GM12878 (cell line): ENCODE measurements at regions not wholly inside any gene's neighbourhood (a gene's known extent, or its start where the extent isn't known, plus 50 kb on each side); places are given as distances from the start of the nearest gene placed in this dataset.

Experiments used
- ATAC-seq: fragments of 200-7000 bp; cut with Tn5 transposase; 3 replicates; pipeline ENCODE4 v1.9.1; 2020; ENCODE audit warnings: mild to moderate bottlenecking, moderate library complexity
- BruUV-seq: library from RNA; stranded (reverse); fragments of 400-500 nt; replicated peaks from 2 replicates; lab custom pipeline; 2021; lab: Mats Ljungman, UMichigan
- CTCF ChIA-PET: fragments of 300-600 bp; sonication (Branson Sonifier 250); formaldehyde crosslinking; extraction: SDS; loops from one replicate; lab custom pipeline; 2021; ENCODE audit warnings: inconsistent platforms; lab: Yijun Ruan, JAX
- POLR2A ChIA-PET: fragments of 350-600 bp; formaldehyde crosslinking; extraction: SDS; loops from one replicate; lab custom pipeline; 2021; ENCODE audit warnings: inconsistent platforms; lab: Charles Lee
- RAD21 ChIA-PET: fragments of 300-600 bp; sonication (Branson Sonifier 250); formaldehyde crosslinking; loops from one replicate; lab custom pipeline; 2023; ENCODE audit warnings: antibody characterized with exemption; ENCODE audit not compliant: unreplicated experiment; lab: Charles Lee
- SMC1A ChIA-PET: fragments of 300-600 bp; sonication (Branson Sonifier 250); formaldehyde crosslinking; loops from one replicate; lab custom pipeline; 2023; ENCODE audit not compliant: unreplicated experiment, uncharacterized antibody; lab: Charles Lee
- DNase-seq: peaks from one replicate; pipeline ENCODE4 v3.0.0-alpha.2; 2011; ENCODE audit warnings: low read depth, low spot score
- FAIRE-seq: peaks from 3 replicates; lab custom pipeline; 2011; peaks lifted over from hg19 to GRCh38; lab: Jason Lieb, UNC
- H2AFZ ChIP-seq: 2 replicates; pipeline ENCODE4 v1.6.0; 2011; ENCODE audit warnings: low read depth, low read length, control low read depth; ENCODE audit not compliant: control insufficient read depth
- H3K27ac ChIP-seq: 2 replicates; pipeline ENCODE4 v1.5.1; 2011; ENCODE audit warnings: control low read depth; ENCODE audit not compliant: control insufficient read depth, insufficient read depth
- H3K27me3 ChIP-seq, 2 experiments: replicated peaks in 1 of 2; 2 replicates each; pipeline versions ENCODE4 v1.6.0 to v1.6.1; 2011; ENCODE audit warnings: low read length in 1 of 2; ENCODE audit not compliant: control insufficient read depth in 2 of 2, insufficient read depth in 2 of 2
- H3K36me3 ChIP-seq, 2 experiments: 2 replicates each; pipeline ENCODE4 v1.5.1; 2011; ENCODE audit warnings: low read length in 1 of 2; ENCODE audit not compliant: control insufficient read depth in 2 of 2, insufficient read depth in 2 of 2
- H3K4me1 ChIP-seq: 2 replicates; pipeline ENCODE4 v1.6.1; 2011; ENCODE audit warnings: mild to moderate bottlenecking, low read length, moderate library complexity, mixed read lengths; ENCODE audit not compliant: control insufficient read depth, insufficient read depth
- H3K4me2 ChIP-seq: 2 replicates; pipeline ENCODE4 v1.6.0; 2011; ENCODE audit warnings: control low read depth; ENCODE audit not compliant: control insufficient read depth, insufficient read depth
- H3K4me3 ChIP-seq: fragments of 200-600 bp; sonication (generic); 2 replicates; pipeline ENCODE4 v1.5.1; 2016
- H3K79me2 ChIP-seq: 2 replicates; pipeline ENCODE4 v1.6.0; 2011; ENCODE audit warnings: low read length; ENCODE audit not compliant: control insufficient read depth, insufficient read depth
- H3K9ac ChIP-seq: 2 replicates; pipeline ENCODE4 v1.8.0; 2011; ENCODE audit warnings: low read length, control low read depth, mixed read lengths; ENCODE audit not compliant: control insufficient read depth, insufficient read depth
- H3K9me3 ChIP-seq: replicated peaks from 3 replicates; pipeline ENCODE4 v1.5.1; 2011; ENCODE audit warnings: mild to moderate bottlenecking, low read length; ENCODE audit not compliant: control insufficient read depth, insufficient read depth
- H4K20me1 ChIP-seq: 2 replicates; pipeline ENCODE4 v1.6.0; 2011; ENCODE audit not compliant: control insufficient read depth, insufficient read depth
- ATF2 ChIP-seq: IDR thresholded peaks from 2 replicates; pipeline ENCODE4 v1.6.1; 2012; ENCODE audit warnings: low read length, inconsistent platforms
- BACH1 ChIP-seq: fragments of 450-650 bp; IDR thresholded peaks from 2 replicates; pipeline ENCODE4 v1.6.1; 2017; ENCODE audit warnings: mild to moderate bottlenecking, borderline replicate concordance
- BCL11A ChIP-seq: IDR thresholded peaks from 2 replicates; pipeline ENCODE4 v1.6.1; 2011; ENCODE audit warnings: low read depth, low read length
- CBX3 ChIP-seq: fragments of 200-600 bp; sonication (generic); IDR thresholded peaks from 2 replicates; pipeline ENCODE4 v1.6.1; 2016; ENCODE audit warnings: low read depth, borderline replicate concordance
- E2F8 ChIP-seq: fragments of 450-650 bp; IDR thresholded peaks from 2 replicates; pipeline ENCODE4 v1.6.1; 2018; ENCODE audit warnings: mild to moderate bottlenecking, low read depth, moderate library complexity; ENCODE audit not compliant: partially characterized antibody
- EP300 ChIP-seq, 2 experiments: fragments of 150-350 bp in 1 of 2; IDR thresholded peaks; 2 replicates each; pipeline ENCODE4 v1.6.1; 2011 to 2012; ENCODE audit warnings: low read depth in 2 of 2, low read length in 2 of 2, borderline replicate concordance in 1 of 2, improper control_type of control experiment in 1 of 2, inconsistent platforms in 1 of 2; ENCODE audit not compliant: control insufficient read depth in 1 of 2
- FOXK2 ChIP-seq: fragments of 450-650 bp; IDR thresholded peaks from 2 replicates; pipeline ENCODE4 v1.6.1; 2017; ENCODE audit warnings: mild to moderate bottlenecking, moderate library complexity
- HDGF ChIP-seq: fragments of 450-650 bp; IDR thresholded peaks from 2 replicates; pipeline ENCODE4 v1.6.1; 2016; ENCODE audit warnings: antibody characterized with exemption
- NKRF ChIP-seq: fragments of 450-650 bp; conservative IDR thresholded peaks from 2 replicates; pipeline ENCODE4 v1.6.1; 2017; ENCODE audit warnings: mild to moderate bottlenecking, moderate library complexity
- POLR2A ChIP-seq: IDR thresholded peaks from 2 replicates; pipeline ENCODE4 v1.6.1; 2011; ENCODE audit warnings: low read depth, mild to moderate bottlenecking, low read length
- PRDM15 ChIP-seq: fragments of 450-650 bp; formaldehyde crosslinking; IDR thresholded peaks from 2 replicates; pipeline ENCODE4 v1.4.0; 2020; ENCODE audit warnings: mild to moderate bottlenecking, moderate library complexity
- RAD51 ChIP-seq: fragments of 450-650 bp; IDR thresholded peaks from 2 replicates; pipeline ENCODE4 v1.6.1; 2016; ENCODE audit warnings: moderate library complexity, mild to moderate bottlenecking, inconsistent platforms
- SMARCA5 ChIP-seq: fragments of 450-650 bp; IDR thresholded peaks from 2 replicates; pipeline ENCODE4 v1.6.1; 2017; ENCODE audit warnings: mild to moderate bottlenecking
- SRF ChIP-seq, 2 experiments: IDR thresholded peaks; 2 replicates each; pipeline ENCODE4 v1.6.1; 2011; ENCODE audit warnings: low read depth in 2 of 2, low read length in 2 of 2, mild to moderate bottlenecking in 1 of 2, moderate library complexity in 1 of 2
- ZBED1 ChIP-seq: IDR thresholded peaks from 2 replicates; pipeline ENCODE4 v1.6.1; 2016; ENCODE audit warnings: borderline replicate concordance
- in situ Hi-C: fragments of 300-500 bp; cut with MboI; formaldehyde crosslinking; loops from 9 replicates; pipeline ENCODE4 v1.14.3; 2018; ENCODE audit warnings: mixed read lengths
- intact Hi-C: fragments of 100-400 bp; cut with micrococcal nuclease; formaldehyde crosslinking; loops from one replicate; pipeline ENCODE4 v1.14.2; 2022; ENCODE audit not compliant: unreplicated experiment

- no peak for TF ChIP-seq SRF (IDR thresholded peaks at IDR 0.05; ENCODE audit: low read depth in 2 of 2, low read length in 2 of 2)
- TF ChIP-seq FOXK2, result no peak
- no peak for TF ChIP-seq ZBED1
- TF ChIP-seq RAD51, result no peak
- TF ChIP-seq BCL11A, result no peak
- no peak for TF ChIP-seq E2F8
- TF ChIP-seq SMARCA5, result no peak
- no peak for TF ChIP-seq HDGF
Observed at GRCh38 chr2:236675051-236675450, 105.4 kb downstream of the ACKR3 start (continued).

- CTCF ChIA-PET, result no interaction called here
- SMC1A ChIA-PET, result no interaction called here
- no peak for FAIRE-seq
- TF ChIP-seq NKRF (no peak), PRDM15 (no peak), POLR2A (no peak), BACH1 (no peak), ATF2 (no peak), CBX3 (no peak), EP300 (IDR thresholded peaks at IDR 0.05; ENCODE audit: borderline replicate concordance in 1 of 2, control insufficient read depth in 1 of 2, low read depth in 2 of 2, low read length in 2 of 2) (no peak)
Observed at GRCh38 chr2:236675526-236675925, 105.9 kb downstream of the ACKR3 start.

More at GRCh38 chr2:236675526-236675925, 105.9 kb downstream of the ACKR3 start:
- in situ Hi-C loops (no loop called here), intact Hi-C loops (no loop called here)
- Histone ChIP-seq H3K9ac (no peak overlapping the region), H3K4me1 (no peaks in the 10 kb centered on the region), H3K36me3 (no peaks in the 10 kb centered on the region), H3K79me2 (no peaks in the 10 kb centered on the region), H3K27ac (no peak overlapping the region), H3K4me3 (no peak overlapping the region), H3K4me2 (no peak overlapping the region), H4K20me1 (no peaks in the 10 kb centered on the region), H2AFZ (no peak overlapping the region), H3K27me3 (peaks cover 0 to 1% of the 10 kb centered on the region in 2 experiments; a peak in 2 of 4 replicates), H3K9me3 (no peaks in the 10 kb centered on the region)
- BruUV-seq, result no TSS peak
- POLR2A ChIA-PET, result no interaction called here
- no peak for ATAC-seq
- no peak for DNase-seq
- RAD21 ChIA-PET, result no interaction called here
